CD4-positive, alpha-beta T cell (primary cell): ENCODE measurements at regions not wholly inside any gene's neighbourhood (a gene's known extent, or its start where the extent isn't known, plus 50 kb on each side); places are given as distances from the start of the nearest gene placed in this dataset.

ENCODE experiments used
- ATAC-seq: fragments of 200-7000 bp; cut with Tn5 transposase; one replicate; pipeline ENCODE4 v1.10.0; 2022; ENCODE audit warnings: mild to moderate bottlenecking; ENCODE audit not compliant: poor library complexity
- CTCF ChIA-PET: fragments of 350-600 bp; sonication (Branson Sonifier 250); formaldehyde crosslinking; loops from one replicate; lab custom pipeline; 2021; ENCODE audit warnings: antibody characterized with exemption, inconsistent platforms; lab: Charles Lee
- POLR2A ChIA-PET: fragments of 350-600 bp; sonication (Branson Sonifier 250); formaldehyde crosslinking; loops from one replicate; lab custom pipeline; 2021; ENCODE audit warnings: antibody characterized with exemption, inconsistent platforms; lab: Charles Lee
- DNase-seq, 14 experiments: peaks; one replicate each; pipeline ENCODE4 v3.0.0-alpha.2; 2013 to 2020; ENCODE audit warnings: mixed read lengths in 2 of 14
- H3K27ac ChIP-seq, 2 donors: one replicate each; pipeline versions ENCODE4 v1.5.1 to v1.7.0; 2013; ENCODE audit warnings: low read length in 2 of 2, low read depth in 1 of 2, mild to moderate bottlenecking in 1 of 2
- H3K27me3 ChIP-seq, 2 experiments: 1 replicate in 1 of 2; 2 replicates in 1 of 2; pipeline versions ENCODE4 v1.6.1 to v1.7.0; 2013; ENCODE audit warnings: low read length in 2 of 2, control low read depth in 1 of 2, mild to moderate bottlenecking in 1 of 2, moderate library complexity in 1 of 2; ENCODE audit not compliant: insufficient read depth in 2 of 2, control insufficient read depth in 1 of 2
- H3K36me3 ChIP-seq: one replicate; pipeline ENCODE4 v1.6.1; 2013; ENCODE audit warnings: low read length, control low read depth; ENCODE audit not compliant: insufficient read depth
- H3K4me1 ChIP-seq: one replicate; pipeline ENCODE4 v1.6.1; 2013; ENCODE audit warnings: low read length, control low read depth; ENCODE audit not compliant: insufficient read depth
- H3K4me3 ChIP-seq: one replicate; pipeline ENCODE4 v1.5.1; 2013; ENCODE audit warnings: mild to moderate bottlenecking, low read length, moderate library complexity
- H3K9me3 ChIP-seq, 2 experiments: 1 replicate in 1 of 2; 2 replicates in 1 of 2; pipeline versions ENCODE4 v1.6.1 to v1.7.0; 2013; ENCODE audit warnings: low read length in 2 of 2, mild to moderate bottlenecking in 2 of 2, control low read depth in 1 of 2, moderate library complexity in 1 of 2; ENCODE audit not compliant: control insufficient read depth in 1 of 2, insufficient read depth in 1 of 2
- H3K27ac Mint-ChIP-seq: one replicate; pipeline ENCODE4 v1.8.0; 2020; ENCODE audit warnings: mixed read lengths
- H3K27me3 Mint-ChIP-seq: one replicate; pipeline ENCODE4 v1.8.0; 2021; ENCODE audit warnings: mixed read lengths
- H3K36me3 Mint-ChIP-seq: one replicate; pipeline ENCODE4 v1.8.0; 2021; ENCODE audit warnings: low read depth, mixed read lengths
- H3K4me1 Mint-ChIP-seq: one replicate; pipeline ENCODE4 v1.8.0; 2021; ENCODE audit warnings: low read depth, mixed read lengths
- H3K4me3 Mint-ChIP-seq: one replicate; pipeline ENCODE4 v1.8.0; 2020; ENCODE audit warnings: mild to moderate bottlenecking, mixed read lengths
- H3K9me3 Mint-ChIP-seq: one replicate; pipeline ENCODE4 v1.8.0; 2020; ENCODE audit warnings: mixed read lengths
- intact Hi-C, 2 experiments: fragments of 100-400 bp; cut with DNase I in 1 of 2; cut with micrococcal nuclease in 1 of 2; formaldehyde crosslinking; loops; one replicate each; pipeline versions ENCODE4 v1.15.1 to v1.9.0; 2023 to 2025; cut with DNase I, micrococcal nuclease
- TF ChIP-seq, protein P1 (sequence below): fragments of 200-600 bp; IDR thresholded peaks from one replicate; pipeline ENCODE4 v1.8.0; 2022; ENCODE audit warnings: antibody characterized with exemption, mild to moderate bottlenecking

GRCh38 chr4:19063662-19064061, 1042.1 kb upstream of the LCORL start:
- intact Hi-C loops: no loop called here
- H3K4me1 Mint-ChIP-seq: no peaks in the 10 kb centered on the region
- peaks cover 27% of the 10 kb centered on the region for H3K9me3 Mint-ChIP-seq
- Histone ChIP-seq H3K27me3 (no peaks in the 10 kb centered on the region), H3K4me3 (no peak overlapping the region), H3K27ac (no peak overlapping the region), H3K36me3 (no peaks in the 10 kb centered on the region), H3K9me3 (peaks cover 4 to 13% of the 10 kb centered on the region in 2 experiments), H3K4me1 (no peaks in the 10 kb centered on the region)
- TF ChIP-seq, protein P1, sequence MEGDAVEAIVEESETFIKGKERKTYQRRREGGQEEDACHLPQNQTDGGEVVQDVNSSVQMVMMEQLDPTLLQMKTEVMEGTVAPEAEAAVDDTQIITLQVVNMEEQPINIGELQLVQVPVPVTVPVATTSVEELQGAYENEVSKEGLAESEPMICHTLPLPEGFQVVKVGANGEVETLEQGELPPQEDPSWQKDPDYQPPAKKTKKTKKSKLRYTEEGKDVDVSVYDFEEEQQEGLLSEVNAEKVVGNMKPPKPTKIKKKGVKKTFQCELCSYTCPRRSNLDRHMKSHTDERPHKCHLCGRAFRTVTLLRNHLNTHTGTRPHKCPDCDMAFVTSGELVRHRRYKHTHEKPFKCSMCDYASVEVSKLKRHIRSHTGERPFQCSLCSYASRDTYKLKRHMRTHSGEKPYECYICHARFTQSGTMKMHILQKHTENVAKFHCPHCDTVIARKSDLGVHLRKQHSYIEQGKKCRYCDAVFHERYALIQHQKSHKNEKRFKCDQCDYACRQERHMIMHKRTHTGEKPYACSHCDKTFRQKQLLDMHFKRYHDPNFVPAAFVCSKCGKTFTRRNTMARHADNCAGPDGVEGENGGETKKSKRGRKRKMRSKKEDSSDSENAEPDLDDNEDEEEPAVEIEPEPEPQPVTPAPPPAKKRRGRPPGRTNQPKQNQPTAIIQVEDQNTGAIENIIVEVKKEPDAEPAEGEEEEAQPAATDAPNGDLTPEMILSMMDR: no peak
- H3K27ac Mint-ChIP-seq: no peak overlapping the region
- ATAC-seq (no peak), DNase-seq (no peak)
- ChIA-PET POLR2A (no interaction called here), CTCF (no interaction called here)
- no peaks in the 10 kb centered on the region for H3K27me3 Mint-ChIP-seq
- no peaks in the 10 kb centered on the region for H3K36me3 Mint-ChIP-seq
- no peak overlapping the region for H3K4me3 Mint-ChIP-seq

- peaks cover 0 to 3% of the 10 kb centered on the region in 2 experiments for H3K9me3 ChIP-seq
Measured at GRCh38 chr4:19054916-19055315, 1033.4 kb upstream of the LCORL start.

GRCh38 chr4:19051831-19052230, 1030.3 kb upstream of the LCORL start:
- H3K27ac ChIP-seq: no peak overlapping the region
- Mint-ChIP-seq H3K4me3 (no peak overlapping the region), H3K27me3 (no peaks in the 10 kb centered on the region), H3K27ac (no peak overlapping the region), H3K4me1 (no peaks in the 10 kb centered on the region), H3K36me3 (no peaks in the 10 kb centered on the region), H3K9me3 (no peaks in the 10 kb centered on the region)
- no peak overlapping the region for H3K4me3 ChIP-seq
- intact Hi-C loops: no loop called here
- no peak for DNase-seq
- TF ChIP-seq, protein P1: no peak
- H3K27me3 ChIP-seq: no peaks in the 10 kb centered on the region
- ATAC-seq: no peak
- no peaks in the 10 kb centered on the region for H3K36me3 ChIP-seq
- ChIA-PET POLR2A (no interaction called here), CTCF (no interaction called here)
- peaks cover 0 to 3% of the 10 kb centered on the region in 2 experiments for H3K9me3 ChIP-seq
- no peaks in the 10 kb centered on the region for H3K4me1 ChIP-seq

More at GRCh38 chr4:19054916-19055315, 1033.4 kb upstream of the LCORL start:
- ChIA-PET CTCF (no interaction called here), POLR2A (no interaction called here)
- TF ChIP-seq, protein P1: no peak
- no peak for ATAC-seq
- Mint-ChIP-seq H3K4me1 (no peaks in the 10 kb centered on the region), H3K9me3 (peaks cover 5% of the 10 kb centered on the region), H3K36me3 (no peaks in the 10 kb centered on the region), H3K4me3 (no peak overlapping the region), H3K27ac (no peak overlapping the region), H3K27me3 (no peaks in the 10 kb centered on the region)
- intact Hi-C loops: no loop called here
- no peak for DNase-seq
- no peaks in the 10 kb centered on the region for H3K27me3 ChIP-seq
- H3K27ac ChIP-seq: no peak overlapping the region
- H3K4me3 ChIP-seq: no peak overlapping the region
- H3K36me3 ChIP-seq: no peaks in the 10 kb centered on the region
- H3K4me1 ChIP-seq: no peaks in the 10 kb centered on the region
